Dendritic cell treated with granulocyte-macrophage colony-stimulating factor and Interleukin-4, amounts not matched to agents 40 ng/mL and 50 ng/mL, for 4 days (primary cell): ENCODE measurements at regions not wholly inside any gene's neighbourhood (a gene's known extent, or its start where the extent isn't known, plus 50 kb on each side); places are given as distances from the start of the nearest gene placed in this dataset.
"Not testable (repeated sequence)": the region's sequence is repeated elsewhere in the genome, so short reads cannot be mapped to it uniquely, and the experiment has no call there.

ENCODE experiments used
- H3K27ac Mint-ChIP-seq: one replicate; pipeline ENCODE4 v1.8.0; 2022; ENCODE audit warnings: mild to moderate bottlenecking, mixed read lengths
- H3K27me3 Mint-ChIP-seq: one replicate; pipeline ENCODE4 v1.8.0; 2022; ENCODE audit warnings: mild to moderate bottlenecking, mixed read lengths
- H3K36me3 Mint-ChIP-seq: one replicate; pipeline ENCODE4 v1.8.0; 2022; ENCODE audit warnings: low read depth, mixed read lengths
- H3K4me1 Mint-ChIP-seq: one replicate; pipeline ENCODE4 v1.8.0; 2022; ENCODE audit warnings: low read depth, mixed read lengths
- H3K4me3 Mint-ChIP-seq: one replicate; pipeline ENCODE4 v1.8.0; 2022; ENCODE audit warnings: mild to moderate bottlenecking, moderate library complexity, mixed read lengths
- H3K9me3 Mint-ChIP-seq: one replicate; pipeline ENCODE4 v1.8.0; 2022; ENCODE audit warnings: mixed read lengths
- intact Hi-C: fragments of 100-400 bp; cut with micrococcal nuclease; formaldehyde crosslinking; loops from one replicate; pipeline ENCODE4 v1.15.0; 2022

DNA sequence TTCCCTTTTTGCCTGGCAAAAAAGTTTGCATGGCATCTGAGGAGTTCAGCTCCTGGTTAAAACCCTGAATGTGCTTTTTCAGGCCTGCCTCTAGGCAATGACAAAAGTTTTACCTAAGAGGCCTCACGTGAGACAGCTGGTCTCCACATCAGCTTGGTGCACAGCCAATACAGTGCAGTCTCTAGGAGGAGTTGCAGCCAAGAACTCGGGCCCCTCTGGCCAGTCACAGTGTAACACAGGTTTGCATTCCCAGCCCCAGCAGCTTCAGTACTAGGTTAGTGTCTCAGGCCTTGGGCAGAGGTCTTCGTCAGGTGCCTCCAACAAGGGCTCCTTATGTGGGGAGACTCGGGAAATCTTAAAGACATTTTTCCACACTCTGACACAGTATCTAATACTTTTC lies 771.7 kb downstream of the SORCS1 start:
- H3K9me3 Mint-ChIP-seq, result no peaks in the 10 kb centered on the region
- no peak overlapping the region for H3K27ac Mint-ChIP-seq
- no peaks in the 10 kb centered on the region for H3K36me3 Mint-ChIP-seq
- intact Hi-C loops, result no loop called here
- H3K27me3 Mint-ChIP-seq, result no peaks in the 10 kb centered on the region
- H3K4me3 Mint-ChIP-seq, result no peak overlapping the region
- H3K4me1 Mint-ChIP-seq, result no peaks in the 10 kb centered on the region

DNA sequence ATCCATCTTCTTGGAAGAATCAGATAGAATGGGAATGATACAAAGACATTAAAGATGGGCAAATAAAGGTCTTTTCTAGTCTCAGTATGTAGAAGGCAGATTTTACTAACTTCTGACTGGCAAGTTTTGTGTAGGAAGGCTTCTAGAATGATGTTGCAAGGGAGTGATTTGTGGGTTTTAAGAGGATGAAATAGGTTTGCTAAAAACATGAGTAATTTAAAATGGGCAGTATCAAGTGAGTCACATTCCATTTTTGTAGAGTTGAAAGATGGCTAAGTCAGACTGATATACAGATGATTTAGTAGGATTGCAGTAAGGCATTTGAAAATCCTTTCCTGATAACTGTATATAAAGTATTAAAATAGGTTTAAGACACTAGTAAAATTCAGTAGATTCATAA lies 777.4 kb downstream of the SORCS1 start:
- Mint-ChIP-seq H3K4me3 (no peak overlapping the region), H3K27me3 (no peaks in the 10 kb centered on the region), H3K9me3 (peaks cover 8% of the 10 kb centered on the region), H3K4me1 (no peaks in the 10 kb centered on the region), H3K27ac (no peak overlapping the region), H3K36me3 (no peaks in the 10 kb centered on the region)
- intact Hi-C loops, result no loop called here

GRCh38 chr10:106384496-106384895 lies 780.0 kb downstream of the SORCS1 start:
- no peaks in the 10 kb centered on the region for H3K36me3 Mint-ChIP-seq
- peaks cover 8% of the 10 kb centered on the region for H3K9me3 Mint-ChIP-seq
- intact Hi-C loops, result no loop called here
- H3K4me3 Mint-ChIP-seq, result no peak overlapping the region
- no peaks in the 10 kb centered on the region for H3K27me3 Mint-ChIP-seq
- no peak overlapping the region for H3K27ac Mint-ChIP-seq
- H3K4me1 Mint-ChIP-seq, result no peaks in the 10 kb centered on the region

DNA sequence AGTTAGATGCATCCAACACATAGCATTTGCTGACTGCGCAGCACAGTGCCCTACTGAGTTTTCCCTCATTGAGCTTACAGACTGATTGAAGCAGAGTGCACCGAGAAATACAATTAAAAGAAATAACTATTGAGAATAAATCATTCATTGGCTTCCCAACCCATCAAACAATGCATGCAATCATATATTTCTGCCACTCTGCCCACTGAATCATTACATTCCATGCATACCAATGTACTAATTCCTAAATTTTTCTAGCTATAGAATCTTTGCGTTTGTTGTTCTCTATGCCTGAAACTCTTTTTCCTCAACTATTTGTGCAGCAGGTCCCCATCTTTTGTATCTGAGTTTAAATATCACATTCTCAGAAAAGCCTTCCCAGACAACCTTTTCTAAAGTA lies 783.8 kb downstream of the SORCS1 start:
- no peaks in the 10 kb centered on the region for H3K4me1 Mint-ChIP-seq
- H3K27ac Mint-ChIP-seq, result no peak overlapping the region
- H3K36me3 Mint-ChIP-seq, result no peaks in the 10 kb centered on the region
- no peak overlapping the region for H3K4me3 Mint-ChIP-seq
- no peaks in the 10 kb centered on the region for H3K27me3 Mint-ChIP-seq
- peaks cover 8% of the 10 kb centered on the region for H3K9me3 Mint-ChIP-seq
- intact Hi-C loops, result no loop called here

GRCh38 chr10:106378251-106378650 lies 786.3 kb downstream of the SORCS1 start:
- H3K4me1 Mint-ChIP-seq, result no peaks in the 10 kb centered on the region
- no peaks in the 10 kb centered on the region for H3K9me3 Mint-ChIP-seq
- H3K27ac Mint-ChIP-seq, result no peak overlapping the region
- intact Hi-C loops, result no loop called here
- no peak overlapping the region for H3K4me3 Mint-ChIP-seq
- H3K27me3 Mint-ChIP-seq, result no peaks in the 10 kb centered on the region
- no peaks in the 10 kb centered on the region for H3K36me3 Mint-ChIP-seq

DNA sequence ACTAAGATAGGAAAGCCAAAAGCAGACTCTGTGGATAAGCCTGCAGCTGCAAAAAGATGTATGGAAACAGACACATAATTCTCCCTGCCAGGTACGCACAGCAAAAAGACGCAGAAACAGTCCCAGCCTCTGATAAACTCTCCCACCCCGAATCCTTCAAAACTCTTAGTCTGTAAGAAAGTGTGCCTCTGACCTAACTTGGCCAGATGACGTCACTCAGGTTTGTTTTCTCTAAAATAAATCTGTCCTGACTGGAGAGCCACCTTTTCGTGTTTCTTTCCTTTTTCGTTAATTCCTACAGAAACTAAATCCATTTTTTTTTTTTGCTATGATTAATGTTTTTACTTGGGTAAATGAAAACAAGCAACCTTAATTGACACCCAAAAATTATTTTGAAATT lies 793.8 kb downstream of the SORCS1 start:
- intact Hi-C loops, result no loop called here
- H3K9me3 Mint-ChIP-seq, result no peaks in the 10 kb centered on the region
- no peaks in the 10 kb centered on the region for H3K27me3 Mint-ChIP-seq
- H3K4me3 Mint-ChIP-seq, result no peak overlapping the region
- no peaks in the 10 kb centered on the region for H3K36me3 Mint-ChIP-seq
- no peak overlapping the region for H3K27ac Mint-ChIP-seq
- H3K4me1 Mint-ChIP-seq, result no peaks in the 10 kb centered on the region

DNA sequence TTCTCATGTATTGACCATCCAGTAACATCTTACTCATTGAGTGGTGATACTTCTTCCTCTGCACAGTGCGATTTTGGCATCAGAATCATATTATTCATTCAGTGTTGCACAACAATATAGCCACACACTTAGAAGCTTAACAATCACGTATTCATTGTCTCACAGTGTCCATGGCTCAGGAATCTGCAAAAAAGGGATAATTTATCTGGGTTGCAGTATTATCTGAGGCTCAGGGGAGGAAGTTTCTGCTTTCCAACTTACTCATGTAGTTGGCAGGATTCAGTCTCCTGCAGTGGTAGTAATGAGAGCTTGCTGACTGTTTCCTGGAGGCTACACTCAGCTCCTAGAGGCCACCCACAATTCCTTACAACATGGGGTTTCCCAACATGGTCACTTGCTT lies 803.6 kb downstream of the SORCS1 start:
- no peak overlapping the region for H3K4me3 Mint-ChIP-seq
- H3K27ac Mint-ChIP-seq, result no peak overlapping the region
- intact Hi-C loops, result no loop called here
- H3K36me3 Mint-ChIP-seq, result no peaks in the 10 kb centered on the region
- H3K27me3 Mint-ChIP-seq, result no peaks in the 10 kb centered on the region
- H3K9me3 Mint-ChIP-seq, result no peaks in the 10 kb centered on the region
- no peaks in the 10 kb centered on the region for H3K4me1 Mint-ChIP-seq

- intact Hi-C loops, result no loop called here
- Mint-ChIP-seq H3K27ac (no peak overlapping the region), H3K27me3 (no peaks in the 10 kb centered on the region), H3K36me3 (no peaks in the 10 kb centered on the region), H3K4me3 (no peak overlapping the region), H3K9me3 (no peaks in the 10 kb centered on the region), H3K4me1 (no peaks in the 10 kb centered on the region)
Observed at GRCh38 chr10:106355450-106355849, 809.1 kb downstream of the SORCS1 start.

DNA sequence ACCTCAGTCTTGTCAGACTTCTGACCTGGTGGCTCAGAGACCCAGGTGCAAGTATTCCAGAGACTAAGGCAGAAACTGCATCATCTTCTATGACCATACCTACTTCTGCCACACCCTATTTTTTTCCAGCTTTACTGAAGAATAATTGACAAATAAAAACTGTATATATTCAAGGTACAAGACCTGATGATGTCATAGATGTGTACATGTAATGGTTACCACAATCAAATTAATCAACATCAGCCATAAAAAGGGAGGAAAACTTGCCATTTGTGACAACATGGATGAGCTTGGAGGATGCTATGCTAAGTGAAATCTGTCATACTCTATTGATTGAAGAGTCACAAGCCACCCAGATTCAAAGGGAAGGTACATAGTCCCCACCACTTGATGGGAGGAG lies 815.6 kb downstream of the SORCS1 start:
- Mint-ChIP-seq H3K27ac (no peak overlapping the region), H3K4me3 (no peak overlapping the region), H3K4me1 (no peaks in the 10 kb centered on the region), H3K36me3 (no peaks in the 10 kb centered on the region), H3K27me3 (no peaks in the 10 kb centered on the region), H3K9me3 (no peaks in the 10 kb centered on the region)
- intact Hi-C loops, result no loop called here

DNA sequence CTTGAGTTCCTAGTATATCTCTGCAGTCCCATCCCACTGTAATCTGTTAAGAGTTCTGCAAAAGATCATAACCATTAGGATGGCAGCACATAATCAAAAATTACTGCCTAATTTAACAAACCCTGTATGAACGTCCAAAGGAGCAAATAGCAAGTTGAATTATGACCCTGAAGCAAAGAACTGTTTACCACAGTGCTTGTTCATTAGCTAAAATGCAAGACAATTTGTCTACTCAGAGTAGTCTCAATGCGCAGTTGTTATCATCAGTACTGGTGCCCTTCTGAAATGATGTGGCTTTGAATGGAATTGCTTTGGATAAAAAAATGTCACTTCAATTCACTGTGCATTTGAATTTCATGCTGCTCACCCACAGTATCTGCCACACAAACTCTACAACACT lies 817.0 kb downstream of the SORCS1 start:
- H3K27ac Mint-ChIP-seq, result no peak overlapping the region
- no peaks in the 10 kb centered on the region for H3K36me3 Mint-ChIP-seq
- intact Hi-C loops, result no loop called here
- H3K9me3 Mint-ChIP-seq, result no peaks in the 10 kb centered on the region
- H3K4me1 Mint-ChIP-seq, result no peaks in the 10 kb centered on the region
- H3K27me3 Mint-ChIP-seq, result no peaks in the 10 kb centered on the region
- no peak overlapping the region for H3K4me3 Mint-ChIP-seq

GRCh38 chr10:106343539-106343938 lies 821.0 kb downstream of the SORCS1 start:
- H3K27me3 Mint-ChIP-seq, intact Hi-C loops, H3K36me3 Mint-ChIP-seq, H3K4me3 Mint-ChIP-seq, H3K27ac Mint-ChIP-seq, H3K4me1 Mint-ChIP-seq, H3K9me3 Mint-ChIP-seq: not testable (repeated sequence)

GRCh38 chr10:106341356-106341755 lies 823.1 kb downstream of the SORCS1 start:
- no peaks in the 10 kb centered on the region for H3K4me1 Mint-ChIP-seq
- H3K4me3 Mint-ChIP-seq, result no peak overlapping the region
- no peaks in the 10 kb centered on the region for H3K27me3 Mint-ChIP-seq
- H3K36me3 Mint-ChIP-seq, result no peaks in the 10 kb centered on the region
- H3K27ac Mint-ChIP-seq, result no peak overlapping the region
- intact Hi-C loops, result no loop called here
- H3K9me3 Mint-ChIP-seq, result peaks cover 7% of the 10 kb centered on the region

DNA sequence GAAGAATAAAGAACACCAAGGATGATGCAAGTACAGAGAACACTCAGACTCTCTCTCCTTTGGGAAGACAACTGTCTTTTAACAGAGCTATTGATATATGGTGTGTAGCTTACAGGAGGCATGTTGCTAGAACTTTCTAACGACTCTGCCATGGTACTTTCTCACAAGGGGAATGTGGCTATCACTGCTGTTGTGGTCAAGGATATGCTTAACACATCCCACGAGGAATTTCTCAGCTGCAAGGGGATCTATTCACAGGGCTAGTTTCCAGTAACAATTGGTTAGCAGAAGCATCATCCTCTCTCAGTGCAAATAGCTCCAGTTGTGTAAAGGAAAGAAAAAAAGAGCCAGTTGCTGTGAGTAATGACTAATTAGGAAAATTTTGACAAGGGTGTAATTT lies 826.0 kb downstream of the SORCS1 start:
- no peaks in the 10 kb centered on the region for H3K27me3 Mint-ChIP-seq
- peaks cover 21% of the 10 kb centered on the region for H3K9me3 Mint-ChIP-seq
- no peak overlapping the region for H3K4me3 Mint-ChIP-seq
- H3K27ac Mint-ChIP-seq, result no peak overlapping the region
- no peaks in the 10 kb centered on the region for H3K4me1 Mint-ChIP-seq
- no peaks in the 10 kb centered on the region for H3K36me3 Mint-ChIP-seq
- intact Hi-C loops, result no loop called here

DNA sequence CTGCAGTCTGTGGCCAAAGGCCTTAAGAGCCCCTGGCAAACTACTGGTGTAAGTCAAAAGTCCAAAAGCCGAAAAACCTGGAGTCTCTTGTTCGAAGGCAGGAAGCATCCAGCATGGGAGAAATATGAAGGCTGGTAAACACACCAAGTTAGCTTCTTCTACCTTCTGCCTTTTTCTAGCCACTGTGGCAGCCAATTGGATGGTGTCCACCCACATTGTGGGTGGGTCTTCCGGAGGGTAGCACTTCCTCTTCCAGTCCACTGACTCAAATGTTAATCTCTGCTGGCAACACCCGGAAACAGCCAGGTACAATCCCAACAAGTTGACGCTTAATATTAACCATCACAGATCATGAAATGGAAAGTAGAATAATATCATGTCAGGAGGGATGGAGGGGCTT lies 827.6 kb downstream of the SORCS1 start:
- H3K36me3 Mint-ChIP-seq, result no peaks in the 10 kb centered on the region
- H3K27ac Mint-ChIP-seq, result no peak overlapping the region
- peaks cover 21% of the 10 kb centered on the region for H3K9me3 Mint-ChIP-seq
- no peak overlapping the region for H3K4me3 Mint-ChIP-seq
- H3K4me1 Mint-ChIP-seq, result no peaks in the 10 kb centered on the region
- intact Hi-C loops, result no loop called here
- H3K27me3 Mint-ChIP-seq, result no peaks in the 10 kb centered on the region

GRCh38 chr10:106327747-106328146 lies 836.8 kb downstream of the SORCS1 start:
- Mint-ChIP-seq H3K36me3 (no peaks in the 10 kb centered on the region), H3K9me3 (peaks cover 43% of the 10 kb centered on the region), H3K27ac (no peak overlapping the region), H3K4me1 (no peaks in the 10 kb centered on the region), H3K4me3 (no peak overlapping the region), H3K27me3 (no peaks in the 10 kb centered on the region)
- intact Hi-C loops, result no loop called here

GRCh38 chr10:106320876-106321275 lies 843.6 kb downstream of the SORCS1 start:
- Mint-ChIP-seq H3K27ac (no peak overlapping the region), H3K4me3 (no peak overlapping the region), H3K27me3 (no peaks in the 10 kb centered on the region), H3K4me1 (no peaks in the 10 kb centered on the region), H3K9me3 (peaks cover 4% of the 10 kb centered on the region), H3K36me3 (no peaks in the 10 kb centered on the region)
- intact Hi-C loops, result no loop called here
